Peyer's patch (tissue), 4 donors: ENCODE measurements at regions not wholly inside any gene's neighbourhood (a gene's known extent, or its start where the extent isn't known, plus 50 kb on each side); places are given as distances from the start of the nearest gene placed in this dataset.

Experiments
- CTCF ChIP-seq, 6 experiments: fragments of 450-650 bp in 4 of 6; fragments of 200-600 bp in 2 of 6; sonication (generic) in 1 of 6; IDR thresholded peaks; one replicate each; pipeline ENCODE4 v1.5.1; 2017 to 2019; ENCODE audit warnings: antibody characterized with exemption in 6 of 6, mild to moderate bottlenecking in 3 of 6, moderate library complexity in 1 of 6
- POLR2A ChIP-seq, 2 donors: fragments of 450-650 bp; IDR thresholded peaks; one replicate each; pipeline ENCODE4 v1.5.1; 2017; ENCODE audit warnings: antibody characterized with exemption in 2 of 2, mild to moderate bottlenecking in 2 of 2, moderate library complexity in 2 of 2

- TF ChIP-seq POLR2A (IDR thresholded peaks at IDR 0.05) (no peak), CTCF (IDR thresholded peaks at IDR 0.05) (no peak)
These were observed 159.8 kb downstream of the COPRS start for GRCh38 chr17:31699281-31699680.
